ENCODE measurements at regions not wholly inside any gene's neighbourhood (a gene's known extent, or its start where the extent isn't known, plus 50 kb on each side); places are given as distances from the start of the nearest gene placed in this dataset.

DNA sequence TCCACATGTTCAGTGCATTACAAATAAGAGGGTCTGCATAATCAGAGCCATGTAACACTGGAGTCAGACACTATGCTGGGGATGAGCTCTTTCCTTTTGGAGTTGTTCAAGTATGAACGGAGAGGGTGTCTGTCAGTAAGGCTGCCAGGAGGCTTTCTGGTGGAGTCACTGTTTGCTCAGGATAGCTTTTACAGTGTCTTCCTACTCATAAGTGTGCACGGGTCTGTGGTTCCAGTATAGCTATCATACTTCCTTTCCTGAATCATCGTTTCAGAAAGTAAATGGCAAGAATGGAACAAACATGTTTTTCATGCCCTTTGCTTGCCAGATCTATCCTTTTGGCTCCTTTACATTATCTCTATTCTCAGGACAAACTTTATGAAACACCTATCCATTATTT is 152.7 kb upstream of the CDH11 start:
- Histone ChIP-seq H3K27ac (ENCODE audit: low read depth, low read length) (no peak overlapping the region), H3K79me2 (ENCODE audit: insufficient read depth, low read length) (no peaks in the 10 kb centered on the region)
- FAIRE-seq, result peak; percentile 80

DNA sequence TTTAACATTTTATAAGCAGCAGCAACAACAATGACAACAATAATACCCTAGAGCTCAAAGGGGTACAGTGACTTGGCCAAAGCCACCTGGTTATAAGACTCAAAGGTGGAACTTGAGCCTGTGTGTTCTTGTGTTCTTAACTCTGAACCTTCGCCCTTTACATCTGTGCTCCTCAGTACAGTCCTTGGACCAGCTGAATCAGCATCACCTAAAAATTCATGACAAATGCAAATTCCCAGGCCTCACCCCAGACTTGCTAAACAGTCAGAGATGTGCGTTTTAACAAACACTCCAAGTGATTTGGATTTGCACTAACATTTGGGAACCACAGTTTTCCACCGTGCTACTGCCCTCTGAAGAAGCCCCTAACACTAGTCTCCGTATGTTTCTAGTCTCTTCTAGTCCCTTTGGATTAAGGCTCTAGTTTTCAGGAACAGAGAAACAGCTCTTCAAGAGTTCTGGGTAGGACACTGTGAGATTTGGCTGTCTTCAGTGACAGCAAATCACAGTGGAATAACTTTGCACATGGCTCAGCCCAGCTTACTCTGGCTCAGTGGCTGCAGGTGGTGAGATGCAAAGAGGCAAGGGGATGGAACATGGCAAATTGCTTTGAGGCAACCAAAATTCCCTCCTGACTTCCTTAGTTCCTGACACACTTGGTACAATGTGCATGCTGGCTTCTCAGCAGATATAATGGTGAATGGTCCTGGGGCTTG is 151.0 kb upstream of the CDH11 start:
- FAIRE-seq, result no peak
- no peak for TF ChIP-seq EZH2 (IDR thresholded peaks at IDR 0.05; ENCODE audit: insufficient read depth, low read length)
- H3K36me3 ChIP-seq (ENCODE audit: insufficient read depth, low read length), result no peaks in the 10 kb centered on the region
- no peaks in the 10 kb centered on the region for H3K4me1 ChIP-seq (ENCODE audit: insufficient read depth, low read length)
- H3K4me3 ChIP-seq (ENCODE audit: insufficient read depth, low read depth, low read length), result no peak overlapping the region
- H3K27ac Mint-ChIP-seq (ENCODE audit: unreplicated experiment), result no peak overlapping the region
- no peaks in the 10 kb centered on the region for H3K79me2 ChIP-seq (ENCODE audit: insufficient read depth, low read length)
- H3K4me2 ChIP-seq (ENCODE audit: low read length), result no peak overlapping the region
- no peaks in the 10 kb centered on the region for H3K36me3 Mint-ChIP-seq (ENCODE audit: low read depth, unreplicated experiment)
- no peak for DNase-seq (ENCODE audit: low read depth)
- H3K27me3 ChIP-seq (ENCODE audit: insufficient read depth, low read length), result no peaks in the 10 kb centered on the region
- no peak overlapping the region for H2AFZ ChIP-seq (ENCODE audit: low read depth, low read length)
- no peak overlapping the region for H3K9ac ChIP-seq (ENCODE audit: low read length)
- no peak overlapping the region for H3K27ac ChIP-seq (ENCODE audit: low read depth, low read length)
- H3K4me3 Mint-ChIP-seq (ENCODE audit: unreplicated experiment), result no peak overlapping the region
- H3K9me3 ChIP-seq (ENCODE audit: insufficient read depth, low read depth, low read length), result no peaks in the 10 kb centered on the region
- H4K20me1 ChIP-seq (ENCODE audit: insufficient read depth, low read length), result no peaks in the 10 kb centered on the region
- H3K4me1 Mint-ChIP-seq (ENCODE audit: low read depth, unreplicated experiment), result peaks cover 14% of the 10 kb centered on the region
- peaks cover 6% of the 10 kb centered on the region for H3K27me3 Mint-ChIP-seq (ENCODE audit: low read depth, unreplicated experiment)
- H3K9me3 Mint-ChIP-seq (ENCODE audit: unreplicated experiment), result peaks cover 2% of the 10 kb centered on the region

More for the DNA sequence above, 152.7 kb upstream of the CDH11 start:
- Mint-ChIP-seq H3K4me1 (ENCODE audit: low read depth, unreplicated experiment) (peaks cover 2% of the 10 kb centered on the region), H3K4me3 (ENCODE audit: unreplicated experiment) (no peak overlapping the region), H3K36me3 (ENCODE audit: low read depth, unreplicated experiment) (no peaks in the 10 kb centered on the region), H3K27ac (ENCODE audit: unreplicated experiment) (no peak overlapping the region), H3K27me3 (ENCODE audit: low read depth, unreplicated experiment) (peaks cover 6% of the 10 kb centered on the region), H3K9me3 (ENCODE audit: unreplicated experiment) (peaks cover 2% of the 10 kb centered on the region)
- no peaks in the 10 kb centered on the region for H3K4me1 ChIP-seq (ENCODE audit: insufficient read depth, low read length)
- no peak for TF ChIP-seq EZH2 (IDR thresholded peaks at IDR 0.05; ENCODE audit: insufficient read depth, low read length)
- TF ChIP-seq, protein P1, sequence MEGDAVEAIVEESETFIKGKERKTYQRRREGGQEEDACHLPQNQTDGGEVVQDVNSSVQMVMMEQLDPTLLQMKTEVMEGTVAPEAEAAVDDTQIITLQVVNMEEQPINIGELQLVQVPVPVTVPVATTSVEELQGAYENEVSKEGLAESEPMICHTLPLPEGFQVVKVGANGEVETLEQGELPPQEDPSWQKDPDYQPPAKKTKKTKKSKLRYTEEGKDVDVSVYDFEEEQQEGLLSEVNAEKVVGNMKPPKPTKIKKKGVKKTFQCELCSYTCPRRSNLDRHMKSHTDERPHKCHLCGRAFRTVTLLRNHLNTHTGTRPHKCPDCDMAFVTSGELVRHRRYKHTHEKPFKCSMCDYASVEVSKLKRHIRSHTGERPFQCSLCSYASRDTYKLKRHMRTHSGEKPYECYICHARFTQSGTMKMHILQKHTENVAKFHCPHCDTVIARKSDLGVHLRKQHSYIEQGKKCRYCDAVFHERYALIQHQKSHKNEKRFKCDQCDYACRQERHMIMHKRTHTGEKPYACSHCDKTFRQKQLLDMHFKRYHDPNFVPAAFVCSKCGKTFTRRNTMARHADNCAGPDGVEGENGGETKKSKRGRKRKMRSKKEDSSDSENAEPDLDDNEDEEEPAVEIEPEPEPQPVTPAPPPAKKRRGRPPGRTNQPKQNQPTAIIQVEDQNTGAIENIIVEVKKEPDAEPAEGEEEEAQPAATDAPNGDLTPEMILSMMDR (IDR thresholded peaks at IDR 0.05; ENCODE audit: insufficient read depth, low read depth, low read length), result no peak
- H3K4me3 ChIP-seq (ENCODE audit: insufficient read depth, low read depth, low read length), result no peak overlapping the region
- H4K20me1 ChIP-seq (ENCODE audit: insufficient read depth, low read length), result no peaks in the 10 kb centered on the region
- no peaks in the 10 kb centered on the region for H3K27me3 ChIP-seq (ENCODE audit: insufficient read depth, low read length)
- H3K36me3 ChIP-seq (ENCODE audit: insufficient read depth, low read length), result no peaks in the 10 kb centered on the region
- H3K4me2 ChIP-seq (ENCODE audit: low read length), result no peak overlapping the region
- H3K9me3 ChIP-seq (ENCODE audit: insufficient read depth, low read depth, low read length), result no peaks in the 10 kb centered on the region
- no peak for DNase-seq (ENCODE audit: low read depth)
- H2AFZ ChIP-seq (ENCODE audit: low read depth, low read length), result no peak overlapping the region
- H3K9ac ChIP-seq (ENCODE audit: low read length), result no peak overlapping the region

DNA sequence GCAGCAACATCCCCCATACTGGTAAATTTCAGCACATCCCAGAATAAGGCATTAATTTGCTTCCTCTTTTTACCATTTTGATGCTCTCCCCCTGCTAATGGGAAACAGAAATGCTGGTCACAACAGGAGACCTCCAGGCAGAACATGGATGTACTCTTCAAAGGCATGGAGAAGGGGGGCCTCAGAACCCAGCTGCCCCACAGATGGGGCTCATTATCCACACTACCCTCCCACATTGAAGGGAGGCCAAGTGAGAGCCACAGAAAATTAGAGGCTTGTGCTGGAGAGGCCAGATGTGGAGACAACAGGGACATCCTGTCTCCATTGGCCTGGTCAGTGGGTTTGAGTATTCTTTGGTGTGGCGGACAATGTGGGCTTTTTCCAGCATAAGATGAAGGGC is 150.1 kb upstream of the CDH11 start:
- H3K9me3 ChIP-seq (ENCODE audit: insufficient read depth, low read depth, low read length), result no peaks in the 10 kb centered on the region
- no peak overlapping the region for H3K9ac ChIP-seq (ENCODE audit: low read length)
- H3K27me3 ChIP-seq (ENCODE audit: insufficient read depth, low read length), result no peaks in the 10 kb centered on the region
- H3K4me1 ChIP-seq (ENCODE audit: insufficient read depth, low read length), result no peaks in the 10 kb centered on the region
- H3K79me2 ChIP-seq (ENCODE audit: insufficient read depth, low read length), result no peaks in the 10 kb centered on the region
- H4K20me1 ChIP-seq (ENCODE audit: insufficient read depth, low read length), result no peaks in the 10 kb centered on the region
- Mint-ChIP-seq H3K4me3 (ENCODE audit: unreplicated experiment) (no peak overlapping the region), H3K36me3 (ENCODE audit: low read depth, unreplicated experiment) (no peaks in the 10 kb centered on the region), H3K9me3 (ENCODE audit: unreplicated experiment) (peaks cover 2% of the 10 kb centered on the region), H3K27ac (ENCODE audit: unreplicated experiment) (no peak overlapping the region), H3K4me1 (ENCODE audit: low read depth, unreplicated experiment) (peaks cover 14% of the 10 kb centered on the region), H3K27me3 (ENCODE audit: low read depth, unreplicated experiment) (peaks cover 4% of the 10 kb centered on the region)
- H2AFZ ChIP-seq (ENCODE audit: low read depth, low read length), result no peak overlapping the region
- H3K4me2 ChIP-seq (ENCODE audit: low read length), result no peak overlapping the region
- H3K4me3 ChIP-seq (ENCODE audit: insufficient read depth, low read depth, low read length), result no peak overlapping the region
- no peak for FAIRE-seq
- H3K36me3 ChIP-seq (ENCODE audit: insufficient read depth, low read length), result no peaks in the 10 kb centered on the region
- TF ChIP-seq EZH2 (IDR thresholded peaks at IDR 0.05; ENCODE audit: insufficient read depth, low read length), result no peak
- TF ChIP-seq, protein P1 (IDR thresholded peaks at IDR 0.05; ENCODE audit: insufficient read depth, low read depth, low read length), result no peak
- no peak for DNase-seq (ENCODE audit: low read depth)
- no peak overlapping the region for H3K27ac ChIP-seq (ENCODE audit: low read depth, low read length)
